ENCODE measurements at regions not wholly inside any gene's neighbourhood (a gene's known extent, or its start where the extent isn't known, plus 50 kb on each side); places are given as distances from the start of the nearest gene placed in this dataset.

- TF ChIP-seq NFE2L2 (IDR thresholded peaks at IDR 0.05; ENCODE audit: low read depth, low read length) = no peak
- no peak for TF ChIP-seq CEBPB (IDR thresholded peaks at IDR 0.05; ENCODE audit: low read depth, low read length)
- no peak for TF ChIP-seq BHLHE40 (IDR thresholded peaks at IDR 0.05; ENCODE audit: low read depth, low read length)
- TF ChIP-seq MAZ (IDR thresholded peaks at IDR 0.05; ENCODE audit: borderline replicate concordance, low read depth, low read length) = no peak
- TF ChIP-seq MXI1 (IDR thresholded peaks at IDR 0.05; ENCODE audit: borderline replicate concordance, low read depth, low read length) = no peak
- TF ChIP-seq MAFK (IDR thresholded peaks at IDR 0.05; ENCODE audit: low read depth, low read length) = no peak
- TF ChIP-seq RFX5 (IDR thresholded peaks at IDR 0.05; ENCODE audit: low read depth, low read length) = no peak
- no peak for TF ChIP-seq ELK1 (IDR thresholded peaks at IDR 0.05; ENCODE audit: borderline replicate concordance, low read depth, low read length)
- TF ChIP-seq RAD21 (IDR thresholded peaks at IDR 0.05; ENCODE audit: low read length) = no peak
- TF ChIP-seq SMC3 (IDR thresholded peaks at IDR 0.05; ENCODE audit: low read depth, low read length) = no peak
- TF ChIP-seq RCOR1 (IDR thresholded peaks at IDR 0.05; ENCODE audit: insufficient replicate concordance, low read length) = no peak
- TF ChIP-seq USF2 (IDR thresholded peaks at IDR 0.05; ENCODE audit: low read depth, low read length) = no peak
- TF ChIP-seq CHD1 (IDR thresholded peaks at IDR 0.05; ENCODE audit: low read depth, low read length) = no peak
- TF ChIP-seq CTCF (conservative IDR thresholded peaks at IDR 0.05; ENCODE audit: low read depth, low read length) = no peak
- no peak for TF ChIP-seq FOS (IDR thresholded peaks at IDR 0.05; ENCODE audit: low read depth, low read length)
- Histone ChIP-seq H2BK20ac (ENCODE audit: low read depth, low read length) (no peak overlapping the region), H3K27ac (ENCODE audit: insufficient read depth, low read length) (no peak overlapping the region), H3K18ac (ENCODE audit: low read depth, low read length) (no peak overlapping the region), H2BK120ac (ENCODE audit: low read depth, low read length) (no peak overlapping the region), H3K4me1 (ENCODE audit: control insufficient read depth, insufficient read depth, low read length) (no peaks in the 10 kb centered on the region), H3K9me1 (ENCODE audit: insufficient read depth, low read length) (no peaks in the 10 kb centered on the region), H3K23ac (ENCODE audit: low read depth, low read length) (no peak overlapping the region), H4K20me1 (ENCODE audit: insufficient read depth, low read length) (no peaks in the 10 kb centered on the region), H3K4ac (ENCODE audit: low read depth, low read length) (no peak overlapping the region), H3K36me3 (ENCODE audit: control insufficient read depth, insufficient read depth, low read length) (no peaks in the 10 kb centered on the region), H4K8ac (ENCODE audit: low read depth in 2 of 2, low read length in 2 of 2) (no peak overlapping the region), H4K5ac (ENCODE audit: low read depth, low read length) (no peak overlapping the region), H3K27me3 (ENCODE audit: control insufficient read depth, insufficient read depth, low read length) (no peaks in the 10 kb centered on the region), H4K91ac (ENCODE audit: insufficient read depth, low read depth, low read length) (no peak overlapping the region), H2BK5ac (ENCODE audit: low read depth, low read length, poor library complexity, severe bottlenecking) (no peak overlapping the region), H2AK5ac (ENCODE audit: low read depth, low read length) (no peak overlapping the region), H2BK15ac (ENCODE audit: low read depth, low read length) (no peak overlapping the region), H3K9ac (ENCODE audit: low read depth, low read length) (no peak overlapping the region), H3K4me2 (ENCODE audit: low read depth, low read length) (no peak overlapping the region), H3K79me1 (ENCODE audit: low read depth in 1 of 2, low read length in 2 of 2) (no peaks in the 10 kb centered on the region), H3K4me3 (ENCODE audit: insufficient read depth, low read depth, low read length) (no peak overlapping the region), H2AK9ac (replicated peaks; ENCODE audit: low read depth, low read length, poor library complexity) (no peak overlapping the region), H3K9me3 (ENCODE audit: control insufficient read depth, insufficient read depth, low read length) (peaks cover 2% of the 10 kb centered on the region), H3K14ac (replicated peaks; ENCODE audit: low read depth, low read length) (no peak overlapping the region), H2AFZ (replicated peaks; ENCODE audit: low read length, poor library complexity) (no peak overlapping the region), H3K56ac (ENCODE audit: extremely low read depth, insufficient read depth, low read length) (no peak overlapping the region)
- intact Hi-C loops (cut with micrococcal nuclease) = no loop called here
- dilution Hi-C loops (cut with HindIII; ENCODE audit: low sequenced_read_pairs, unreplicated experiment) = no loop called here
- in situ Hi-C loops (cut with MboI; ENCODE audit: low sequenced_read_pairs) = no loop called here
- no CpG with 5 or more reads among the region's 3 CpGs for WGBS, 2 experiments (ENCODE audit: extremely low coverage in 2 of 2, insufficient read length in 1 of 2)
- CTCF ChIA-PET = interaction anchor here (0.9 kb wide), 1 partner anchor 102 kb away, joined by 3 read pairs; no protein-coding TSS in a partner anchor
- POLR2A ChIA-PET (ENCODE audit: unreplicated experiment) = no interaction called here
- ATAC-seq (ENCODE audit: low read depth) (no peak), DNase-seq (no peak)
- no TSS peak for BruUV-seq (replicated peaks)
These were observed 304.5 kb downstream of the GALC start for GRCh38 chr14:87688524-87688923.

Data from IMR-90 (cell line).